ENCODE measurements at regions not wholly inside any gene's neighbourhood (a gene's known extent, or its start where the extent isn't known, plus 50 kb on each side); places are given as distances from the start of the nearest gene placed in this dataset.
"Not testable (repeated sequence)": the region's sequence is repeated elsewhere in the genome, so short reads cannot be mapped to it uniquely, and the experiment has no call there.

- no peaks in the 10 kb centered on the region for H3K27me3 ChIP-seq
- no peak for DNase-seq
- H3K27ac ChIP-seq = no peak overlapping the region
- H3K4me3 ChIP-seq = no peak overlapping the region
- peaks cover 0 to 18% (median 6%) of the 10 kb centered on the region in 9 donors for H3K4me1 ChIP-seq
- WGBS, 2 donors = 78 to 83% methylated on average over 7 of the region's 7 CpGs
- no peaks in the 10 kb centered on the region for H3K9me3 ChIP-seq
- no peaks in the 10 kb centered on the region for H3K36me3 ChIP-seq
- TF ChIP-seq CTCF (IDR thresholded peaks at IDR 0.05) = no peak
- intact Hi-C loops (cut with DNase I) = no loop called here
- no peak for ATAC-seq
These were observed 224.8 kb upstream of the JARID2 start for GRCh38 chr6:15021074-15021473.

GRCh38 chr6:15023018-15023417 is 222.9 kb upstream of the JARID2 start:
- intact Hi-C loops (cut with DNase I); H3K27ac ChIP-seq; DNase-seq; H3K4me1 ChIP-seq; H3K27me3 ChIP-seq; H3K9me3 ChIP-seq; H3K36me3 ChIP-seq; H3K4me3 ChIP-seq; ATAC-seq: not testable (repeated sequence)
- 93 to 95% methylated on average over 14 of the region's 14 CpGs for WGBS, 2 donors

- TF ChIP-seq CTCF (IDR thresholded peaks at IDR 0.05) = no peak
- no peaks in the 10 kb centered on the region for H3K9me3 ChIP-seq
- no peak overlapping the region for H3K27ac ChIP-seq
- H3K36me3 ChIP-seq = no peaks in the 10 kb centered on the region
- no peaks in the 10 kb centered on the region for H3K27me3 ChIP-seq
- DNase-seq (no peak), ATAC-seq (no peak)
- no peak overlapping the region for H3K4me3 ChIP-seq
- intact Hi-C loops (cut with DNase I) = no loop called here
- 92 to 94% methylated on average over 8 of the region's 8 CpGs for WGBS, 2 donors
- peaks cover 0 to 7% (median 0%) of the 10 kb centered on the region in 9 donors for H3K4me1 ChIP-seq
These were observed 222.4 kb upstream of the JARID2 start for GRCh38 chr6:15023448-15023847.

GRCh38 chr6:15025446-15025845 is 220.4 kb upstream of the JARID2 start:
- intact Hi-C loops (cut with DNase I) = no loop called here
- Histone ChIP-seq H3K27me3 (no peaks in the 10 kb centered on the region), H3K36me3 (no peaks in the 10 kb centered on the region), H3K9me3 (peaks cover 0 to 8% (median 0%) of the 10 kb centered on the region in 11 donors), H3K4me3 (no peak overlapping the region), H3K27ac (no peak overlapping the region), H3K4me1 (peaks cover 0 to 7% (median 0%) of the 10 kb centered on the region in 9 donors)
- DNase-seq (no peak), ATAC-seq (no peak)
- TF ChIP-seq CTCF (IDR thresholded peaks at IDR 0.05) = no peak
- WGBS, 2 donors = 73 to 76% methylated on average over 3 of the region's 3 CpGs

GRCh38 chr6:15026832-15027231 is 219.0 kb upstream of the JARID2 start:
- H3K27ac ChIP-seq = no peak overlapping the region
- H3K36me3 ChIP-seq = no peaks in the 10 kb centered on the region
- H3K4me1 ChIP-seq = peaks cover 0 to 4% (median 0%) of the 10 kb centered on the region in 9 donors

More at GRCh38 chr6:15026832-15027231, 219.0 kb upstream of the JARID2 start:
- Histone ChIP-seq H3K4me3 (no peak overlapping the region), H3K27me3 (no peaks in the 10 kb centered on the region), H3K9me3 (peaks cover 0 to 11% (median 0%) of the 10 kb centered on the region in 11 donors)
- no peak for TF ChIP-seq CTCF (IDR thresholded peaks at IDR 0.05)
- ATAC-seq (peak in 6 of 8 donors; percentile 23 to 66 (median 52)), DNase-seq (peak in 1 of 2 donors; percentile 8)
- intact Hi-C loops (cut with DNase I) = no loop called here
- WGBS, 2 donors = 45 to 53% methylated on average over 6 of the region's 6 CpGs
